ENCODE measurements at regions not wholly inside any gene's neighbourhood (a gene's known extent, or its start where the extent isn't known, plus 50 kb on each side); places are given as distances from the start of the nearest gene placed in this dataset.

DNA sequence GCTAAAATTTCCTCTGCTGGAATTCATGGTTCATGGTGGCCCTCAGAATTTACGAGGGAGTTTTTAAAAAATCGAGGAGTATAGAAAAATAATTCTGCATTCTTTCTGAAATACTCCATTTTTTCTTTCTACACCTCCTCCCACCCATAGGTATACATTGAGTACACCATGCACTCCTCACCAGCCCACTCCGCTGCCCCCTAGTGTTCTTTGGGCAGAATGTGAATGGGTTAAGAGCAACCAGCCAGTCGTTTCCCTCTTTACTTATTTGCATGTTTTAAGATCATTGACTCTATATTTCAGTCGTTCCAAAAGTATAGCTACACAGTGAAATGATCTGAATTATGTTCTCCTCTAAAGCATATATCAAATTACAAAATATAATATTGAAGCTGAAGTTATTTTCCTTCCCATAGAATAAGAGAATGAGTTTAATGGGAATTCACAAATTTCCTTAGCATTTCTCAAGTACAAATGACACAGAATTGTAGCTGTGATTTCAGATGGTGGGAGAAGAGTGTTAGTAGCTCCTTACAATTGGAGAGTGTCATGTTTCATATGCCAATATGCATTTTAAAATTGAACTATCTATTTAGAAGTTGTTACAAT is 977.7 kb upstream of the SLC35B3 start:
- TF ChIP-seq, protein P1, sequence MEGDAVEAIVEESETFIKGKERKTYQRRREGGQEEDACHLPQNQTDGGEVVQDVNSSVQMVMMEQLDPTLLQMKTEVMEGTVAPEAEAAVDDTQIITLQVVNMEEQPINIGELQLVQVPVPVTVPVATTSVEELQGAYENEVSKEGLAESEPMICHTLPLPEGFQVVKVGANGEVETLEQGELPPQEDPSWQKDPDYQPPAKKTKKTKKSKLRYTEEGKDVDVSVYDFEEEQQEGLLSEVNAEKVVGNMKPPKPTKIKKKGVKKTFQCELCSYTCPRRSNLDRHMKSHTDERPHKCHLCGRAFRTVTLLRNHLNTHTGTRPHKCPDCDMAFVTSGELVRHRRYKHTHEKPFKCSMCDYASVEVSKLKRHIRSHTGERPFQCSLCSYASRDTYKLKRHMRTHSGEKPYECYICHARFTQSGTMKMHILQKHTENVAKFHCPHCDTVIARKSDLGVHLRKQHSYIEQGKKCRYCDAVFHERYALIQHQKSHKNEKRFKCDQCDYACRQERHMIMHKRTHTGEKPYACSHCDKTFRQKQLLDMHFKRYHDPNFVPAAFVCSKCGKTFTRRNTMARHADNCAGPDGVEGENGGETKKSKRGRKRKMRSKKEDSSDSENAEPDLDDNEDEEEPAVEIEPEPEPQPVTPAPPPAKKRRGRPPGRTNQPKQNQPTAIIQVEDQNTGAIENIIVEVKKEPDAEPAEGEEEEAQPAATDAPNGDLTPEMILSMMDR (IDR thresholded peaks at IDR 0.05; ENCODE audit: borderline replicate concordance, insufficient read depth, low read depth, low read length): peak; percentile 48; the same call in 1 of the 2 replicates
- H3K4me3 ChIP-seq (ENCODE audit: low read depth, low read length): no peak overlapping the region

DNA sequence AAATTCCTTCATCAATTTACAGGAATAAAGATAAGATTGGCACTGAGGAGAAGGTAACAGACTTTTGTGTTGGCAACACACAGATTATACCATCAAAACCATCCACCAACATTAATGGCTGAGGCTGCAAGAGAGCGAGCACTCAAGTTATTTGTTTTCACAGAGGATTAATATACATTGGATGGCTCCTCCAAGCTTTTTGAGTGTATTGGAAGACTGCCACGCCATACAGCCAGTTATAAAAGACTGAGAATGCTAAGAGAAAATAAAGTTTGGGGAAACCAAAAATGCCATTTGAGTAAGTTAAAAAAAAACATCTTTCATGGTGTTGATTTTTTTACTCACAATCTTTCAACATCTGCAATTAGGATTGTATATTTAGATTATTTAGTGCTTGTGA is 973.8 kb upstream of the SLC35B3 start:
- H3K4me3 ChIP-seq (ENCODE audit: low read depth, low read length): no peak overlapping the region
- TF ChIP-seq, protein P1 (IDR thresholded peaks at IDR 0.05; ENCODE audit: borderline replicate concordance, insufficient read depth, low read depth, low read length): no peak

- H3K4me3 ChIP-seq (ENCODE audit: low read depth, low read length): no peak overlapping the region
- TF ChIP-seq, protein P1 (IDR thresholded peaks at IDR 0.05; ENCODE audit: borderline replicate concordance, insufficient read depth, low read depth, low read length): no peak
Observed at GRCh38 chr6:9408402-9409117, 973.2 kb upstream of the SLC35B3 start.

GRCh38 chr6:9405825-9406224 is 970.5 kb upstream of the SLC35B3 start:
- TF ChIP-seq, protein P1 (IDR thresholded peaks at IDR 0.05; ENCODE audit: borderline replicate concordance, insufficient read depth, low read depth, low read length): no peak
- H3K4me3 ChIP-seq (ENCODE audit: low read depth, low read length): no peak overlapping the region

DNA sequence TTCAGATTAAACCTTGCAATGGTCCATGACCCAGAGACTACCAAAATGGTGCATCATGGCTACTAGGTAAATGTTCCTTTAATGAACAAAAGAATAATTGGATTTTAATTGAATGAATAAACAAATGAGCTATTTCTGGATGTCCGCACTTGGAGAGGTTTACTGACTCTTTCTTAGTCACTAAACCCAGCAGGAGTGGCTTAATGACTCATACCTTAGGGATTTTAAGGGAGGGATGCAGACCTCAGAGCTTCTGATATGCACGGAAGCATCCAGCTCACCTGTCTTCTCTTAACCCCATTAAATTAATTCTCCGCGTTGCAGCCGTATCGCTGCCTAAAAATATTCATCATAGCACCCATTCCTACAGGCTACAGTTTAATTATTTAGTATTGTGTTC is 970.0 kb upstream of the SLC35B3 start:
- H3K4me3 ChIP-seq (ENCODE audit: low read depth, low read length): no peak overlapping the region
- TF ChIP-seq, protein P1 (IDR thresholded peaks at IDR 0.05; ENCODE audit: borderline replicate concordance, insufficient read depth, low read depth, low read length): no peak

DNA sequence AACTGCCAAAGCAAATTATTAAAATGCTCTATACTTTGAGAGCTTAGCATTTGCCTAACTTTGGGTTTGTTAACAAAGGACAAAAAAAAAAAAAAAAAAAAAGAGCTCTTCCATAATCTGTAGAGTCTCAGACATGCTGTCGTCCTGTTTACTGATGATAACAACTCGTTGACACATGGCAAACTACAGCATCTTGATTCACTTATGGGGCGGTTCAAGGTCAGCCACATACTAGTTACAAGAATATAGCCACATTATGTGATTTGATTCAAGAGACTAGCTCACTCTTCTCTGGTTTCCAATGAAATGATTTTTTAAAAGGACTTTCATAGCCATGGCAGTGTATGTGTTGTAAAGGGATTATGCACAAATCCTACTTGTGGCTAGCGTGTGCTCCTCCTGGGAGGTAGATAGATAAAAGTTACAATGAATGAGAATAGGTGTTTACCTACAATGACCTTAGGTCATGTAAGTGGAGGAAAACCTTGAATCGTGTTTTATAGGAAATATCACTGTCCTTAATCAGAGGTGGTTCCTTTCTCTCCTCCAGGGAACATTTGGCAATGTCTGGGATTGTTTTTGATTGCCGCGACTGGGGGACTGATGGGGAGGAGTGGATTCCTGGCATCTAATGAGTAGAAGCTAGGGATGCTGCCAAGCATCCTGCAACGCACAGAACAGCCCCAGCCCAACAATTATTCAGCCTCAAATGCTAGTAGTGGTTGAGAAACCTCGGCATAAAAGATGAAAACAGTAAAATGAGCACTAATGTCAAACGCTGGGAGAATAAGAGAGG is 969.2 kb upstream of the SLC35B3 start:
- TF ChIP-seq, protein P1 (IDR thresholded peaks at IDR 0.05; ENCODE audit: borderline replicate concordance, insufficient read depth, low read depth, low read length): no peak

More for the DNA sequence above, 969.2 kb upstream of the SLC35B3 start:
- no peak overlapping the region for H3K4me3 ChIP-seq (ENCODE audit: low read depth, low read length)
